ENCODE measurements at regions not wholly inside any gene's neighbourhood (a gene's known extent, or its start where the extent isn't known, plus 50 kb on each side); places are given as distances from the start of the nearest gene placed in this dataset.

DNA sequence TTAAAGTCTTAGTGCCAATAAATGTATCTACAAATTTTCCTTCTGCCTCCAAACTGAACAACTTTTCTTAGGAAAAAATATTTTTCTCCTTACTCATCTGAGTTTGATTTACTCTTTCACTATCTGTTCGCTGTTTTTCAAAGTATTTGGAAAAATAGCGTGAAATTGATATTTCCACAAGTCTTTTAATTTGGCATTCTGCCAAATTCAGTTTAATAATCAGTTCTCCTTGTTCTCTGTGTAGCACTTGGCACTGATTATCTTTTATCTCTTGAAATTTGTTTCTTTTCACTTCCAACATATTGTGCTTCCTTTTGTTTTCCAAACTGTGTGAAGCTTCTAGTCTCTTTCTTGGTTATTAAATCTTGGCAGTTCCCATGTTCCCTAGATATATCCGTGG, 559.8 kb downstream of the RPL10L start:
- in situ Hi-C loops (cut with MboI; ENCODE audit: low pct_unique_long_range_greater_than_20kb, low sequenced_read_pairs, unreplicated experiment): no loop called here
- DNase-seq (ENCODE audit: low spot score): no peak
- TF ChIP-seq, protein P1, sequence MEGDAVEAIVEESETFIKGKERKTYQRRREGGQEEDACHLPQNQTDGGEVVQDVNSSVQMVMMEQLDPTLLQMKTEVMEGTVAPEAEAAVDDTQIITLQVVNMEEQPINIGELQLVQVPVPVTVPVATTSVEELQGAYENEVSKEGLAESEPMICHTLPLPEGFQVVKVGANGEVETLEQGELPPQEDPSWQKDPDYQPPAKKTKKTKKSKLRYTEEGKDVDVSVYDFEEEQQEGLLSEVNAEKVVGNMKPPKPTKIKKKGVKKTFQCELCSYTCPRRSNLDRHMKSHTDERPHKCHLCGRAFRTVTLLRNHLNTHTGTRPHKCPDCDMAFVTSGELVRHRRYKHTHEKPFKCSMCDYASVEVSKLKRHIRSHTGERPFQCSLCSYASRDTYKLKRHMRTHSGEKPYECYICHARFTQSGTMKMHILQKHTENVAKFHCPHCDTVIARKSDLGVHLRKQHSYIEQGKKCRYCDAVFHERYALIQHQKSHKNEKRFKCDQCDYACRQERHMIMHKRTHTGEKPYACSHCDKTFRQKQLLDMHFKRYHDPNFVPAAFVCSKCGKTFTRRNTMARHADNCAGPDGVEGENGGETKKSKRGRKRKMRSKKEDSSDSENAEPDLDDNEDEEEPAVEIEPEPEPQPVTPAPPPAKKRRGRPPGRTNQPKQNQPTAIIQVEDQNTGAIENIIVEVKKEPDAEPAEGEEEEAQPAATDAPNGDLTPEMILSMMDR (IDR thresholded peaks at IDR 0.05; ENCODE audit: extremely low read depth, insufficient read depth, missing control alignments): no peak

DNA sequence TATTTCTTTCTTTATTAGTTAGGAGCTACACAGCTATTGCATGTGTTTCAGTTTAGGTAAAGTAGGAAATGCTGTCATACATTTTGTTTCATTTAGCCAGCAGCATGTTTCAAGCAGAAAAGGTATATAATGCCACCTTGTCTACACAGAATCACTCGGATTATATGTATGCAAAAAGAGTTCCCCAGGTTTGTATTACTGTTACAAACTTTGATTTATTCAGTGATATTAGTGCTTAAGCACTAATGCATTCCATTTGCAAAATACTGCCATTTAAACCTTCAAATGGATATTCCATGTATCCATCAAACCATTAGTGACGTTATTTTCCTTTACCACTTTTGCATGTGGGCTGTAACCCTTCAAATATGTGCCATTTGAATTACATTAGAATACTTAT, 564.0 kb downstream of the RPL10L start:
- in situ Hi-C loops (cut with MboI; ENCODE audit: low pct_unique_long_range_greater_than_20kb, low sequenced_read_pairs, unreplicated experiment): no loop called here
- TF ChIP-seq, protein P1 (IDR thresholded peaks at IDR 0.05; ENCODE audit: extremely low read depth, insufficient read depth, missing control alignments): no peak
- DNase-seq (ENCODE audit: low spot score): no peak

DNA sequence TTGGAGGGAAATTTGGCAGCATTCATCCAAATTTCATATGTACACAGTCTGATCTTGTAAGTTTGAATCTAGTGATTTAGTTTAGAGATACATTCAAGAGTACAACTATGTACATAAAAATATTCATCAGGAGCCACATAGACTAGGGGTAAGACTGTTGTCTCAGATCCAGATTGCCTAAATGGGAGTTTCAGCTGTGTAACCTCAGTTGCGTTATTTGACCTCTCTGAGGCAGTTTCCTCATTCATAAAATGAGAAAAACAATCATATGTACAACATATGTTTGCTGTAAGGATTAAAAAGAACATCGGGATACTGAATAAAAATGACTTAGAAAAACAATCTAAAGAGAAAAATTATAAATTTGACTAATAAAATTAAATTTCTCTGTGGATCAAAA, 577.5 kb downstream of the RPL10L start:
- no peak for DNase-seq (ENCODE audit: low spot score)
- TF ChIP-seq, protein P1 (IDR thresholded peaks at IDR 0.05; ENCODE audit: extremely low read depth, insufficient read depth, missing control alignments): no peak
- in situ Hi-C loops (cut with MboI; ENCODE audit: low pct_unique_long_range_greater_than_20kb, low sequenced_read_pairs, unreplicated experiment): no loop called here

DNA sequence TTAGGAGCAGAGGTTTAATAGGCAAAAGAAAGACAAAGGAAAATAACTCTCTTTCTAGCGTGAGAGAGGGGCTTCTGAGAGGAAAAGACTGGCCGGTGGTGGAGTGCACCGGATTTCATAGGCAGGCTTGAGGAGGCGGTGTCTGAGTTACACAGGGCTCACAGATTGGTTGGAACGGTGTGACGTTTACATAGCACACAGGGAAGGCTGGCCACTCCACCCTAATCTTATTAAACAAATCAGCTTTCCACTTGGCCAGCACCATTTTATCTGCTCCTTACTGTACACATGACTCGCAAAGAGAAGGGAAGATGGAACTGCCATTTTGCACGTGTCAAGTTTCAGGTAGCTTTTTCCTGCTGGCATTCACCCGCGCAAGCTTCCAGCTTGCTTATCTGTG, 587.7 kb downstream of the RPL10L start:
- TF ChIP-seq, protein P1 (IDR thresholded peaks at IDR 0.05; ENCODE audit: extremely low read depth, insufficient read depth, missing control alignments): no peak
- in situ Hi-C loops (cut with MboI; ENCODE audit: low pct_unique_long_range_greater_than_20kb, low sequenced_read_pairs, unreplicated experiment): no loop called here
- DNase-seq (ENCODE audit: low spot score): no peak

DNA sequence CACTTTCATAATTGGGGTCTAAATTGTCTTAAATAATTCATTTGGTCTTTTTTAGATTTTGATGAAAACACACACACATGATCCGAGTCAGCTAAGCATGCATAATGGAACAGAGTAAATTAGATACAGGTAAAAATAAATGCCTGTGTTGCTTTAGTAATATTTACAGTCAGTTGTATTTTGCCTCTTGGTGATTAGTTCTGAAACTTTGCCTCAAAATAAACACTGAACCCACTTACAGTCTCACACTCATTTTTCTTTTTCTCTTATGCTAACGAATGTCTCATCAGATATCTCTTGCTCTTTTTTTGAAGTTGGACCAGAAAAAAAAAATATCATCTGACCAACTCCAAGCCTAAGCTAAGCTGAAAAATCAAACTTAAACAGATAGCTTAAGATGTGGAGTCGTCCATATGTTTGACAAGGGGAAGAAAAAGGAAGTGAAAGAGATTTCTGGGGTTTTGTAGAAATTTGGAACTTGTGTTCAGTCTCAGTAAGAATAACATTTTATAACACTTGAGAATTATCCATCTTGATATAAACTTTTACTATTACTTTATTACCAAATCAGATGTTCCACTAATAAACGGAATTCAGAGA, 592.5 kb downstream of the RPL10L start:
- no peak for DNase-seq (ENCODE audit: low spot score)
- in situ Hi-C loops (cut with MboI; ENCODE audit: low pct_unique_long_range_greater_than_20kb, low sequenced_read_pairs, unreplicated experiment): no loop called here
- TF ChIP-seq, protein P1 (IDR thresholded peaks at IDR 0.05; ENCODE audit: extremely low read depth, insufficient read depth, missing control alignments): no peak

DNA sequence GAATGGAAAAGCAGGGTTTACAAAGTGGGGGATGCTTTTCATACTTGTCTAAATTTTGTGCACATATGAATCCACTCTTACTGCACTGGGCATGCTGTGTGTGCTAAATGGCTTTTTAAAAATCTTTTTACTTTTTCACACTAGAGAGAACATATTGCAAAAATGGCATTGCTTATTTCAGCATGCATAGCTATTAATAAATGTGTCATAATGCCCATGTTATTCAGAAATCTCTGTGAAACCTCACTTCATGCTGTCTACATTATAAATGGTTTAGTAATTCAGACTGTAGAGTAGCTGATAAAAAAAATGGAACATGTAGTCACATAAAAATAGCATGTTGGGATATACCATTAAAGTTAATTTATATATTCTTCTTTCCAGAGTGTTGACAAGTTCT, 593.8 kb downstream of the RPL10L start:
- TF ChIP-seq, protein P1 (IDR thresholded peaks at IDR 0.05; ENCODE audit: extremely low read depth, insufficient read depth, missing control alignments): no peak
- DNase-seq (ENCODE audit: low spot score): no peak
- in situ Hi-C loops (cut with MboI; ENCODE audit: low pct_unique_long_range_greater_than_20kb, low sequenced_read_pairs, unreplicated experiment): no loop called here

DNA sequence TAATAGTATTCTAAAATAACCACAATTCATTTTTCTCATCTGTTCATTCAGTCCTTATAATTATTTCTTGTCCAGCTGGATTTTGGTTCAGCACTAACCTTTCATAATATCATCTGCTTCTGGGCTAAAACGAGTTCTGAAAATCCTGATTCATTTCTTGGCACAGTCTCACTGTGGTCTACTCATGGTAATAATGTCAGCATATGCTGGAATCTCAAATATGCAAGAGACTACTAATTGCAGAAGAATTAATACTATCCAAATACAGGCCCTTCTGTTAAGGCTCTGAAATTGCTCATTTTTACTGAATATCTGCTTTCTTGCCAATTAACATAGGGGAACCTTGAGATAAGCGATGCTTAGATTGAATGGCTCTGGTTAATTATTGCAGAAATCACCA, 597.1 kb downstream of the RPL10L start:
- TF ChIP-seq, protein P1 (IDR thresholded peaks at IDR 0.05; ENCODE audit: extremely low read depth, insufficient read depth, missing control alignments): no peak
- DNase-seq (ENCODE audit: low spot score): no peak
- in situ Hi-C loops (cut with MboI; ENCODE audit: low pct_unique_long_range_greater_than_20kb, low sequenced_read_pairs, unreplicated experiment): no loop called here
